ENCODE measurements at regions not wholly inside any gene's neighbourhood (a gene's known extent, or its start where the extent isn't known, plus 50 kb on each side); places are given as distances from the start of the nearest gene placed in this dataset.

DNA sequence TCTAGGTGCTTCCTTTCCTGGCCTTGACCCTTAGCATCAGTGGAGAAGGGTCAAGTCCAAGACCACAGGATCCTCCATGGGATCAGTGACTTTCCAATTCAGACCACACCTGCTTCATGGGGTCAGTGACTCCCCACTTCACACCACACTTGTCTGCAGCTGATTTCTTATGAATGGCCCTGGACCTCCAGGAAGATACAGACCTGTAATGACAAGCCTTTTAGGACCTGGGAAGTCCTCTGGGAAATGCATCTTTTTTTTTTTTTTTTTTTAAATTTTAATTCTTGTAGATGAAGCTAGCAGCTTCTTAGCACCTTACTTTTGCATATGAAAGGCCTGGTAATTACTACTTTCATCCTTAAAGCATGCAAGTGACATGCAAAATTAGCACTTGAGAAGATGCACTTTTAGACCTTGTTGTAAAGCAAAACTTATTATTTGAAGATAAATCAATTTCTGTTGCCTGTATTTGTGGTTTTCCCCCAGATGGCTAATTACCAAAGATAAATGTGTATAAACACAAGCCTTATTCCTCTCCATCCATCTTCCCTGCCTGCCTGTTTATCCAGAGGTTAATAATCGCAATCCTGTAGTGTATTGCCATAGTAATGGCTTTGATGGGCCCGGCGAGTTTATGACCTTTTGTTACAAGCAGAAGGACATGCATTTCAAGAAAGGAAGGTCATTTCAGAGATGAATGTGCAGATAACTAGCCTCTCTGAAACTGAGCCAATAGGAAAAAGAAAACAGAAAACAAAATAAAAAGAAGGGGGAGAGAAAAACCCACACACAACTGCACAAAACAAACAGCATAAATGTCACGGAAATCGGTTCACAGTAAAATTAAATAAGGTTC is 1018.7 kb downstream of the TYW1 start (continued):
- TF ChIP-seq, protein P1, sequence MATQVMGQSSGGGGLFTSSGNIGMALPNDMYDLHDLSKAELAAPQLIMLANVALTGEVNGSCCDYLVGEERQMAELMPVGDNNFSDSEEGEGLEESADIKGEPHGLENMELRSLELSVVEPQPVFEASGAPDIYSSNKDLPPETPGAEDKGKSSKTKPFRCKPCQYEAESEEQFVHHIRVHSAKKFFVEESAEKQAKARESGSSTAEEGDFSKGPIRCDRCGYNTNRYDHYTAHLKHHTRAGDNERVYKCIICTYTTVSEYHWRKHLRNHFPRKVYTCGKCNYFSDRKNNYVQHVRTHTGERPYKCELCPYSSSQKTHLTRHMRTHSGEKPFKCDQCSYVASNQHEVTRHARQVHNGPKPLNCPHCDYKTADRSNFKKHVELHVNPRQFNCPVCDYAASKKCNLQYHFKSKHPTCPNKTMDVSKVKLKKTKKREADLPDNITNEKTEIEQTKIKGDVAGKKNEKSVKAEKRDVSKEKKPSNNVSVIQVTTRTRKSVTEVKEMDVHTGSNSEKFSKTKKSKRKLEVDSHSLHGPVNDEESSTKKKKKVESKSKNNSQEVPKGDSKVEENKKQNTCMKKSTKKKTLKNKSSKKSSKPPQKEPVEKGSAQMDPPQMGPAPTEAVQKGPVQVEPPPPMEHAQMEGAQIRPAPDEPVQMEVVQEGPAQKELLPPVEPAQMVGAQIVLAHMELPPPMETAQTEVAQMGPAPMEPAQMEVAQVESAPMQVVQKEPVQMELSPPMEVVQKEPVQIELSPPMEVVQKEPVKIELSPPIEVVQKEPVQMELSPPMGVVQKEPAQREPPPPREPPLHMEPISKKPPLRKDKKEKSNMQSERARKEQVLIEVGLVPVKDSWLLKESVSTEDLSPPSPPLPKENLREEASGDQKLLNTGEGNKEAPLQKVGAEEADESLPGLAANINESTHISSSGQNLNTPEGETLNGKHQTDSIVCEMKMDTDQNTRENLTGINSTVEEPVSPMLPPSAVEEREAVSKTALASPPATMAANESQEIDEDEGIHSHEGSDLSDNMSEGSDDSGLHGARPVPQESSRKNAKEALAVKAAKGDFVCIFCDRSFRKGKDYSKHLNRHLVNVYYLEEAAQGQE (IDR thresholded peaks at IDR 0.05; ENCODE audit: unreplicated experiment) = no peak
- TF ChIP-seq, protein P2, sequence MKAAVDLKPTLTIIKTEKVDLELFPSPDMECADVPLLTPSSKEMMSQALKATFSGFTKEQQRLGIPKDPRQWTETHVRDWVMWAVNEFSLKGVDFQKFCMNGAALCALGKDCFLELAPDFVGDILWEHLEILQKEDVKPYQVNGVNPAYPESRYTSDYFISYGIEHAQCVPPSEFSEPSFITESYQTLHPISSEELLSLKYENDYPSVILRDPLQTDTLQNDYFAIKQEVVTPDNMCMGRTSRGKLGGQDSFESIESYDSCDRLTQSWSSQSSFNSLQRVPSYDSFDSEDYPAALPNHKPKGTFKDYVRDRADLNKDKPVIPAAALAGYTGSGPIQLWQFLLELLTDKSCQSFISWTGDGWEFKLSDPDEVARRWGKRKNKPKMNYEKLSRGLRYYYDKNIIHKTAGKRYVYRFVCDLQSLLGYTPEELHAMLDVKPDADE (IDR thresholded peaks at IDR 0.05) = no peak
- TF ChIP-seq, protein P3, sequence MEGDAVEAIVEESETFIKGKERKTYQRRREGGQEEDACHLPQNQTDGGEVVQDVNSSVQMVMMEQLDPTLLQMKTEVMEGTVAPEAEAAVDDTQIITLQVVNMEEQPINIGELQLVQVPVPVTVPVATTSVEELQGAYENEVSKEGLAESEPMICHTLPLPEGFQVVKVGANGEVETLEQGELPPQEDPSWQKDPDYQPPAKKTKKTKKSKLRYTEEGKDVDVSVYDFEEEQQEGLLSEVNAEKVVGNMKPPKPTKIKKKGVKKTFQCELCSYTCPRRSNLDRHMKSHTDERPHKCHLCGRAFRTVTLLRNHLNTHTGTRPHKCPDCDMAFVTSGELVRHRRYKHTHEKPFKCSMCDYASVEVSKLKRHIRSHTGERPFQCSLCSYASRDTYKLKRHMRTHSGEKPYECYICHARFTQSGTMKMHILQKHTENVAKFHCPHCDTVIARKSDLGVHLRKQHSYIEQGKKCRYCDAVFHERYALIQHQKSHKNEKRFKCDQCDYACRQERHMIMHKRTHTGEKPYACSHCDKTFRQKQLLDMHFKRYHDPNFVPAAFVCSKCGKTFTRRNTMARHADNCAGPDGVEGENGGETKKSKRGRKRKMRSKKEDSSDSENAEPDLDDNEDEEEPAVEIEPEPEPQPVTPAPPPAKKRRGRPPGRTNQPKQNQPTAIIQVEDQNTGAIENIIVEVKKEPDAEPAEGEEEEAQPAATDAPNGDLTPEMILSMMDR (conservative IDR thresholded peaks at IDR 0.05; ENCODE audit: low read depth in 2 of 2) = no peak
- TF ChIP-seq CREB1 (CRISPR knock-in tag; IDR thresholded peaks at IDR 0.05; ENCODE audit: low read depth) (no peak), POLR2AphosphoS5 (IDR thresholded peaks at IDR 0.05; ENCODE audit: low read depth) (no peak), STAT1 (IDR thresholded peaks at IDR 0.05; ENCODE audit: unreplicated experiment) (no peak), EZH2 (IDR thresholded peaks at IDR 0.05; ENCODE audit: low read depth, unreplicated experiment) (no peak)

- Histone ChIP-seq H3K4me2 (no peak overlapping the region), H3K27me3 (ENCODE audit: insufficient read depth) (no peaks in the 10 kb centered on the region), H3F3A (replicated peaks; ENCODE audit: low read depth) (no peaks in the 10 kb centered on the region), H3K4me1 (ENCODE audit: insufficient read depth) (no peaks in the 10 kb centered on the region), H3K27ac (ENCODE audit: low read depth) (no peak overlapping the region), H3K36me3 (ENCODE audit: insufficient read depth) (no peaks in the 10 kb centered on the region; the same call in 1 of the 2 replicates), H3K9me2 (ENCODE audit: insufficient read depth) (no peaks in the 10 kb centered on the region), H3K79me2 (replicated peaks; ENCODE audit: insufficient read depth) (no peaks in the 10 kb centered on the region), H3K4me3 (no peak overlapping the region), H2AFZ (no peak overlapping the region), H4K20me1 (replicated peaks; ENCODE audit: insufficient read depth) (no peaks in the 10 kb centered on the region)
- peaks cover 27% of the 10 kb centered on the region for H3K36me3 Mint-ChIP-seq (ENCODE audit: low read depth)
- peaks cover 97% of the 10 kb centered on the region for H3K9me3 Mint-ChIP-seq
- DNase-seq (ENCODE audit: low spot score) = no peak
- no peak overlapping the region for H3K27ac Mint-ChIP-seq
- H3K27me3 Mint-ChIP-seq (ENCODE audit: insufficient read depth, low read depth, poor library complexity) = peaks cover 6% of the 10 kb centered on the region
- H3K4me1 Mint-ChIP-seq = no peaks in the 10 kb centered on the region
- ATAC-seq = no peak
- H3K4me3 Mint-ChIP-seq = no peak overlapping the region
- no peak for TF ChIP-seq ZNF462 (CRISPR knock-in tag; IDR thresholded peaks at IDR 0.05)
- TF ChIP-seq ZNF331 (CRISPR knock-in tag; IDR thresholded peaks at IDR 0.05; ENCODE audit: low read depth) = no peak
- no peak for TF ChIP-seq STAT1 (IDR thresholded peaks at IDR 0.05; ENCODE audit: unreplicated experiment)
Measured at GRCh38 chr7:68015978-68016532, 1019.4 kb downstream of the TYW1 start.
